ENCODE measurements at regions not wholly inside any gene's neighbourhood (a gene's known extent, or its start where the extent isn't known, plus 50 kb on each side); places are given as distances from the start of the nearest gene placed in this dataset.

DNA sequence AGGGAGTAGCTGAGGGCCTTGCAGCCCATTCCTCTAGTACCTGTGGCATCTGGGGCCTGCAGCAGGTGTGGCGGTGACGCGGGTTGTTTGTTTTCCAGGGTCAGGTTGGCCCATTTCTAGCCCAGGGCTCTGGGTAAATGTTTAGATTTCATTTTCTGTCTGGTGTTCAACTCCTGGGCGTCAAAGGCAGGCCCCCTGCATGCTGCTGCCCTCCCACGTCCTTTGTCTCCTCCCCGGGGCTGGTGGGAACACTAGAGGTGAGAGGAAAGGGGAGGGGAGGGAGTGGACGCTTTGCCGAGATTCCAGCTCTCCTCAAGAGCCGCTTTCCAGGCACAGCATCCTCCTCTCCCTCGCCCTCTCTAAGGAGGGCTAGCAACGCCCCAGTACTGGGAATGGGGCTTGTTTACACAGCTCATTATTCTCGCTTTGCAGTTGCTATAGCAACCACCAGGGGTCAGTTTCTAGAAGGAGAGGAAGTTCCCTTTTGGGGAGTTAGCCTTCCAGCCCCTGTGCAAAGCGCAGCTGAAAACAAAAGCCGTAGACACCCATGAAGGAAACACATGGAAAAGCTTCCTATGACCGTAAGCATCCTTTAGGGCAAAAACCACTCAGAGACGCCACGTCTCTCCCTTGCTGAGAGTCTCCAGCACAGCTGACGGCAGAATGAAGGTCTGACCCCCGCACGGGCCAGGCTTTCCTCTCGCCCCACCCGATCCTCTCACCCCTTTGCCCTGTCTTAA is 170.6 kb downstream of the LY86 start:
- TF ChIP-seq, protein P1, sequence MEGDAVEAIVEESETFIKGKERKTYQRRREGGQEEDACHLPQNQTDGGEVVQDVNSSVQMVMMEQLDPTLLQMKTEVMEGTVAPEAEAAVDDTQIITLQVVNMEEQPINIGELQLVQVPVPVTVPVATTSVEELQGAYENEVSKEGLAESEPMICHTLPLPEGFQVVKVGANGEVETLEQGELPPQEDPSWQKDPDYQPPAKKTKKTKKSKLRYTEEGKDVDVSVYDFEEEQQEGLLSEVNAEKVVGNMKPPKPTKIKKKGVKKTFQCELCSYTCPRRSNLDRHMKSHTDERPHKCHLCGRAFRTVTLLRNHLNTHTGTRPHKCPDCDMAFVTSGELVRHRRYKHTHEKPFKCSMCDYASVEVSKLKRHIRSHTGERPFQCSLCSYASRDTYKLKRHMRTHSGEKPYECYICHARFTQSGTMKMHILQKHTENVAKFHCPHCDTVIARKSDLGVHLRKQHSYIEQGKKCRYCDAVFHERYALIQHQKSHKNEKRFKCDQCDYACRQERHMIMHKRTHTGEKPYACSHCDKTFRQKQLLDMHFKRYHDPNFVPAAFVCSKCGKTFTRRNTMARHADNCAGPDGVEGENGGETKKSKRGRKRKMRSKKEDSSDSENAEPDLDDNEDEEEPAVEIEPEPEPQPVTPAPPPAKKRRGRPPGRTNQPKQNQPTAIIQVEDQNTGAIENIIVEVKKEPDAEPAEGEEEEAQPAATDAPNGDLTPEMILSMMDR (tag by site-specific recombination; IDR thresholded peaks at IDR 0.05) = no peak
- TF ChIP-seq ZNF391 (tag by site-specific recombination; IDR thresholded peaks at IDR 0.05; ENCODE audit: borderline replicate concordance, low read depth) (no peak), MYNN (tag by site-specific recombination; IDR thresholded peaks at IDR 0.05; ENCODE audit: borderline replicate concordance) (no peak), ZNF211 (tag by site-specific recombination; IDR thresholded peaks at IDR 0.05; ENCODE audit: low read depth) (no peak), ZNF214 (tag by site-specific recombination; IDR thresholded peaks at IDR 0.05; ENCODE audit: borderline replicate concordance) (no peak), ZNF138 (tag by site-specific recombination; IDR thresholded peaks at IDR 0.05; ENCODE audit: borderline replicate concordance) (no peak), SETDB1 (IDR thresholded peaks at IDR 0.05; ENCODE audit: insufficient read length, low read length) (no peak), ZNF623 (tag by site-specific recombination; IDR thresholded peaks at IDR 0.05) (no peak), YY1 (tag by site-specific recombination; IDR thresholded peaks at IDR 0.05) (no peak)
- TF ChIP-seq, protein P2, sequence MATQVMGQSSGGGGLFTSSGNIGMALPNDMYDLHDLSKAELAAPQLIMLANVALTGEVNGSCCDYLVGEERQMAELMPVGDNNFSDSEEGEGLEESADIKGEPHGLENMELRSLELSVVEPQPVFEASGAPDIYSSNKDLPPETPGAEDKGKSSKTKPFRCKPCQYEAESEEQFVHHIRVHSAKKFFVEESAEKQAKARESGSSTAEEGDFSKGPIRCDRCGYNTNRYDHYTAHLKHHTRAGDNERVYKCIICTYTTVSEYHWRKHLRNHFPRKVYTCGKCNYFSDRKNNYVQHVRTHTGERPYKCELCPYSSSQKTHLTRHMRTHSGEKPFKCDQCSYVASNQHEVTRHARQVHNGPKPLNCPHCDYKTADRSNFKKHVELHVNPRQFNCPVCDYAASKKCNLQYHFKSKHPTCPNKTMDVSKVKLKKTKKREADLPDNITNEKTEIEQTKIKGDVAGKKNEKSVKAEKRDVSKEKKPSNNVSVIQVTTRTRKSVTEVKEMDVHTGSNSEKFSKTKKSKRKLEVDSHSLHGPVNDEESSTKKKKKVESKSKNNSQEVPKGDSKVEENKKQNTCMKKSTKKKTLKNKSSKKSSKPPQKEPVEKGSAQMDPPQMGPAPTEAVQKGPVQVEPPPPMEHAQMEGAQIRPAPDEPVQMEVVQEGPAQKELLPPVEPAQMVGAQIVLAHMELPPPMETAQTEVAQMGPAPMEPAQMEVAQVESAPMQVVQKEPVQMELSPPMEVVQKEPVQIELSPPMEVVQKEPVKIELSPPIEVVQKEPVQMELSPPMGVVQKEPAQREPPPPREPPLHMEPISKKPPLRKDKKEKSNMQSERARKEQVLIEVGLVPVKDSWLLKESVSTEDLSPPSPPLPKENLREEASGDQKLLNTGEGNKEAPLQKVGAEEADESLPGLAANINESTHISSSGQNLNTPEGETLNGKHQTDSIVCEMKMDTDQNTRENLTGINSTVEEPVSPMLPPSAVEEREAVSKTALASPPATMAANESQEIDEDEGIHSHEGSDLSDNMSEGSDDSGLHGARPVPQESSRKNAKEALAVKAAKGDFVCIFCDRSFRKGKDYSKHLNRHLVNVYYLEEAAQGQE (tag by site-specific recombination; IDR thresholded peaks at IDR 0.05) = no peak
- TF ChIP-seq, protein P3, sequence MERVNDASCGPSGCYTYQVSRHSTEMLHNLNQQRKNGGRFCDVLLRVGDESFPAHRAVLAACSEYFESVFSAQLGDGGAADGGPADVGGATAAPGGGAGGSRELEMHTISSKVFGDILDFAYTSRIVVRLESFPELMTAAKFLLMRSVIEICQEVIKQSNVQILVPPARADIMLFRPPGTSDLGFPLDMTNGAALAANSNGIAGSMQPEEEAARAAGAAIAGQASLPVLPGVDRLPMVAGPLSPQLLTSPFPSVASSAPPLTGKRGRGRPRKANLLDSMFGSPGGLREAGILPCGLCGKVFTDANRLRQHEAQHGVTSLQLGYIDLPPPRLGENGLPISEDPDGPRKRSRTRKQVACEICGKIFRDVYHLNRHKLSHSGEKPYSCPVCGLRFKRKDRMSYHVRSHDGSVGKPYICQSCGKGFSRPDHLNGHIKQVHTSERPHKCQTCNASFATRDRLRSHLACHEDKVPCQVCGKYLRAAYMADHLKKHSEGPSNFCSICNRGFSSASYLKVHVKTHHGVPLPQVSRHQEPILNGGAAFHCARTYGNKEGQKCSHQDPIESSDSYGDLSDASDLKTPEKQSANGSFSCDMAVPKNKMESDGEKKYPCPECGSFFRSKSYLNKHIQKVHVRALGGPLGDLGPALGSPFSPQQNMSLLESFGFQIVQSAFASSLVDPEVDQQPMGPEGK (tag by site-specific recombination; IDR thresholded peaks at IDR 0.05) = no peak
- TF ChIP-seq, protein P4, sequence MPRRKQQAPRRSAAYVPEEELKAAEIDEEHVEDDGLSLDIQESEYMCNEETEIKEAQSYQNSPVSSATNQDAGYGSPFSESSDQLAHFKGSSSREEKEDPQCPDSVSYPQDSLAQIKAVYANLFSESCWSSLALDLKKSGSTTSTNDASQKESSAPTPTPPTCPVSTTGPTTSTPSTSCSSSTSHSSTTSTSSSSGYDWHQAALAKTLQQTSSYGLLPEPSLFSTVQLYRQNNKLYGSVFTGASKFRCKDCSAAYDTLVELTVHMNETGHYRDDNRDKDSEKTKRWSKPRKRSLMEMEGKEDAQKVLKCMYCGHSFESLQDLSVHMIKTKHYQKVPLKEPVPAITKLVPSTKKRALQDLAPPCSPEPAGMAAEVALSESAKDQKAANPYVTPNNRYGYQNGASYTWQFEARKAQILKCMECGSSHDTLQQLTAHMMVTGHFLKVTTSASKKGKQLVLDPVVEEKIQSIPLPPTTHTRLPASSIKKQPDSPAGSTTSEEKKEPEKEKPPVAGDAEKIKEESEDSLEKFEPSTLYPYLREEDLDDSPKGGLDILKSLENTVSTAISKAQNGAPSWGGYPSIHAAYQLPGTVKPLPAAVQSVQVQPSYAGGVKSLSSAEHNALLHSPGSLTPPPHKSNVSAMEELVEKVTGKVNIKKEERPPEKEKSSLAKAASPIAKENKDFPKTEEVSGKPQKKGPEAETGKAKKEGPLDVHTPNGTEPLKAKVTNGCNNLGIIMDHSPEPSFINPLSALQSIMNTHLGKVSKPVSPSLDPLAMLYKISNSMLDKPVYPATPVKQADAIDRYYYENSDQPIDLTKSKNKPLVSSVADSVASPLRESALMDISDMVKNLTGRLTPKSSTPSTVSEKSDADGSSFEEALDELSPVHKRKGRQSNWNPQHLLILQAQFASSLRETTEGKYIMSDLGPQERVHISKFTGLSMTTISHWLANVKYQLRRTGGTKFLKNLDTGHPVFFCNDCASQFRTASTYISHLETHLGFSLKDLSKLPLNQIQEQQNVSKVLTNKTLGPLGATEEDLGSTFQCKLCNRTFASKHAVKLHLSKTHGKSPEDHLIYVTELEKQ (tag by site-specific recombination; IDR thresholded peaks at IDR 0.05; ENCODE audit: borderline replicate concordance) = no peak
- TF ChIP-seq, protein P5, sequence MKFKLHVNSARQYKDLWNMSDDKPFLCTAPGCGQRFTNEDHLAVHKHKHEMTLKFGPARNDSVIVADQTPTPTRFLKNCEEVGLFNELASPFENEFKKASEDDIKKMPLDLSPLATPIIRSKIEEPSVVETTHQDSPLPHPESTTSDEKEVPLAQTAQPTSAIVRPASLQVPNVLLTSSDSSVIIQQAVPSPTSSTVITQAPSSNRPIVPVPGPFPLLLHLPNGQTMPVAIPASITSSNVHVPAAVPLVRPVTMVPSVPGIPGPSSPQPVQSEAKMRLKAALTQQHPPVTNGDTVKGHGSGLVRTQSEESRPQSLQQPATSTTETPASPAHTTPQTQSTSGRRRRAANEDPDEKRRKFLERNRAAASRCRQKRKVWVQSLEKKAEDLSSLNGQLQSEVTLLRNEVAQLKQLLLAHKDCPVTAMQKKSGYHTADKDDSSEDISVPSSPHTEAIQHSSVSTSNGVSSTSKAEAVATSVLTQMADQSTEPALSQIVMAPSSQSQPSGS (tag by site-specific recombination; IDR thresholded peaks at IDR 0.05; ENCODE audit: low read depth) = no peak

All from HEK293 (cell line).